NCI-H1417 (cell line): ENCODE measurements at regions not wholly inside any gene's neighbourhood (a gene's known extent, or its start where the extent isn't known, plus 50 kb on each side); places are given as distances from the start of the nearest gene placed in this dataset.

Experiments
- DNase-seq, 3 experiments: peaks; one replicate each; lab custom pipeline; 2025; lab: John Stamatoyannopoulos, UW

DNA sequence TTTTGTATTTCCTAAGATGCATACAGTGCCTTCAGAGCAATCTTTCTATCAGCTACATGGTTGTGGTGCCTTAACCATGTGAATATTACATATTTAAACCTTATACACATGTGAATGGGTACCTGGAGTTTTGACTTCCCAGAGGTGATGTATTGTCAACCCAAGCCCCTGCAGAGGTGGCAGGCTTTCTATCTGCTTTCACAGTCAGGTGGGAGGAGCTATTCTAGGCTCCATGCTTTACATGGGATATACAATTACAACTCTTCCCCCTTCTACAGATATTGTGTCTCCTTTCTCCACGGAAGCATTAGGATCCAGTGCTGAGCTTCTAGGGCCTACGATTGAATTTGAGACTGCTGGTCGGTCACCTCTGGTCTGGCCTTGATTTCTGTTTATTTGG is 89.8 kb upstream of the TUT7 start:
- DNase-seq: no peak

DNA sequence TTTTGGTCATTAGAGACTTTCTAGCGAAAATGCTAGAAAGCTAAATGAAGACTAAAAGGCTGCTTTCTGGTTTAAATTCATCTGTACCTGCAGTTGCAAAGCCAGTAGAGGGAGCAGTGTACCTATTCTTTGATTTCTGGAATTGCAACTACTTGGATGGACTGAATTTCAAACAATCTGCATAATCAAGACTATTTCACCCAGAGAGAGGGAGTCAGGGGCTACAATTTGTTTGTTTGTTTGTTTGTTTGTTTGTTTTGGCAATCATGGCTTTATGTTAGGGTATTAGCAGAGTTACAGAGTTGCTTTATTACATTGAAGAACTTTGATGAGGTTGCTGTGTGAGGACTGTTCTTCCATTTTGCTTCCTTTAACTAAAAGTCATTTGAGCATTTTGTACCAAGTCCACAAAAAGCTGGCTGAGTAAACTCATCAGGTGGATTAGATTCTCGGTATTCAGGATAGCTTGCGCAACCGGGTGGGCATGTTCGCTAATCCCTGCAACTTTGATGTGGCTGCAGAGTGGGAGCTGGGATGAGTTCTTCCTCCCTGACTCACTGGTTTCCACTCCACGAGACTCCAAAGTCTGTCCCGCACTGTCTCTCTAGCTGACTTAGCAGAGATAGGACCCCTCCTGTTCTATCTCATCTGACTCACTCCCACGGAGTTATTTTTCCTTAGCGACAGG is 80.0 kb upstream of the TUT7 start:
- DNase-seq: peak; percentile 1 to 69 (median 20)

GRCh38 chr9:86424251-86424891 is 70.2 kb upstream of the TUT7 start:
- DNase-seq: no peak

GRCh38 chr9:86413971-86414880 is 60.0 kb upstream of the TUT7 start:
- peak in 2 of 3 experiments; percentile 13 to 69 for DNase-seq

DNA sequence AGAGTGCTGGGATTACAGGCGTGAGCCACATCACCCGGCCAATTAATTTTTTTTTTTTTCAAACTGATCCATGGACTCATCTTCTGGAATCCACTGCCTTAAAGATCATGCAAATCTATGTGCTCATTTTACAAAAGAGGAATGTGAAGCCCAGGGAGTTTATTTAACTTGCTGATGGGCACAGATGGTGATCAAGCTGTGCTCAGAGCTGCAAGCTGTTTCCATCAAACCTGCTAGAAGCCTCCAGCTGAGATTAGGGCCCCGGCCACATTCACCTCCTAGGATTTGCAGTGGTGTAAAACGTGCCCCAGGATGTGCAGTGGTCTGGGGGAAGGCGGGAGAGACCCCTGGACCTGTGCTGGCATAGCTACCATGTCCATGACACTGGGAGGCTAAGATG is 56.1 kb upstream of the TUT7 start:
- no peak for DNase-seq

- no peak for DNase-seq
These were observed 53.9 kb upstream of the TUT7 start for GRCh38 chr9:86408121-86408520.

DNA sequence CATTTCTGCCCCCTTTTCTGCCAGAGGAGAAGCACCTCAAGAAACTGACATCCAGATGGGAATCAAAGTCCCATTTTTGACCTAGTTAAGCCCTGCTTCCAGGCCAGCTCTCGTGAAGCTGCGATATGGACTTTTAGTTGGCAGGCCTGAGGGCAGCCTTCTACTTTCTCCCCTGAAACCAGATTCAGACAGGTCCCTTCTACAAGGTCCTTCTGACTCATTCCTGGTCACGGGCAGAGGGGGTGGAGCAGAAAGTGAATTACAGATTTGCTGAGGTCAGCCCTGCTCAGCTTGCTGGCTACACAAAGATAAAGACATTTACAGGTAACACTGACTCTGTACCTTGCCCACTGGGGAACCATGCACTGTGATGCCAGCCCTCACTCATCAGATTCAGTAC is 52.8 kb upstream of the TUT7 start:
- no peak for DNase-seq

DNA sequence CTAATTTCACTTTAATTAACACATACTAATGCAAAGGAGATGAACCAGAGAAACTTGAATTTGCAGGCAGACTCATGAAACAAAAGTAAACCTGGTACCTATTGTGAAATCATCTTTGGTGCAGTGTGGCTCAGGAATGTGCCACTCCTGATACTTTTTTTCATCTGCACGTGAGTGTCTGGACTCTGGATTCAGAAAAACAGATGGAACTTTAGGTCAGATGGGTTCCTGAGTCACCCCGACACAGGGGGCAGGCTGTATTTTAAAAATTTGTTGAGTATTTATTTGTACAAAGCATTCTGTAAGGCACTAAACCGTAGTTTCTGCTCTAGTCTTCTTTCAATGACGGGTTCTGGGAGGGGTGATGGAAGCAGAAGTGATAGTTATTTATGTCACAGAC is 52.2 kb upstream of the TUT7 start:
- no peak for DNase-seq

DNA sequence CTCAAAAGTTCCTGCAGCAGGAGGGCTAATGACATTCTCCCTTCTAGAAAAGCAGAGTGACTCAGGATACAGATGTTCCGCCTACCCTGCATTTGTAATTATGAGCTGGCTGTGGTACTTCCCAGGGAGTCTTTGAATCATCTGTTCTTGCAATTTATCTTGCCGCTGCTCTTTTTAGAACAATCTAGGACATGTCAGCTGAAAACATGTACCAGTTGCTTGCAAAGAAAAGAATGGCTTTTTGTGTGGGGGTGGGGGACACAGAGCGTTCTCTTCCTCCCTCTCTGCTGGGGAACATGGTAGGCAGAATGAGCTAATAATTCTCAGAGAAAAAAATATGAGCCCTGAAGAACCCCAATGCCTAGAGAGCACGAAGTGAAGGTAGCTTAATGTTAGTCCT is 51.7 kb upstream of the TUT7 start:
- DNase-seq: peak in 1 of 3 experiments; percentile 39

- no peak for DNase-seq
These were observed 50.9 kb upstream of the TUT7 start for GRCh38 chr9:86405086-86405491.
